ENCODE measurements at regions not wholly inside any gene's neighbourhood (a gene's known extent, or its start where the extent isn't known, plus 50 kb on each side); places are given as distances from the start of the nearest gene placed in this dataset.

DNA sequence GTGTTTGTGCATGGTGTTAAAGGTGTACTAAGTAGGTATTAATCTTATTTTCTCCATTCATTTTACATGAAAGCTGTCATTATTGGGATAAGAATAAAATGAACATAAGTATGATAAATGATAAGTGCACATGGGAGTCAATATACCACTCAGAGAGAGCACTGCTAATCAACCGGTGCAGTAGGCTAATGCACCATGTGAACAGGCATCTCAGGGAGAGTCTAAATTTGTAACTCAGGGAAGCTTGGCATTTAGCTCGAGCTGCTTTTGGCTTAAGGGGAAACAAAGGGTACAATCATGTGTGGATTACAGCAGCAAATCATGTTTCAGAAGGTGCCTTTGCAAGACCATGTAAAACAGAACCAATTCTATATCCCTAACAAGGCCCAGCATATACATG is 127.4 kb downstream of the MGST1 start (continued):
- TF ChIP-seq, protein P1, sequence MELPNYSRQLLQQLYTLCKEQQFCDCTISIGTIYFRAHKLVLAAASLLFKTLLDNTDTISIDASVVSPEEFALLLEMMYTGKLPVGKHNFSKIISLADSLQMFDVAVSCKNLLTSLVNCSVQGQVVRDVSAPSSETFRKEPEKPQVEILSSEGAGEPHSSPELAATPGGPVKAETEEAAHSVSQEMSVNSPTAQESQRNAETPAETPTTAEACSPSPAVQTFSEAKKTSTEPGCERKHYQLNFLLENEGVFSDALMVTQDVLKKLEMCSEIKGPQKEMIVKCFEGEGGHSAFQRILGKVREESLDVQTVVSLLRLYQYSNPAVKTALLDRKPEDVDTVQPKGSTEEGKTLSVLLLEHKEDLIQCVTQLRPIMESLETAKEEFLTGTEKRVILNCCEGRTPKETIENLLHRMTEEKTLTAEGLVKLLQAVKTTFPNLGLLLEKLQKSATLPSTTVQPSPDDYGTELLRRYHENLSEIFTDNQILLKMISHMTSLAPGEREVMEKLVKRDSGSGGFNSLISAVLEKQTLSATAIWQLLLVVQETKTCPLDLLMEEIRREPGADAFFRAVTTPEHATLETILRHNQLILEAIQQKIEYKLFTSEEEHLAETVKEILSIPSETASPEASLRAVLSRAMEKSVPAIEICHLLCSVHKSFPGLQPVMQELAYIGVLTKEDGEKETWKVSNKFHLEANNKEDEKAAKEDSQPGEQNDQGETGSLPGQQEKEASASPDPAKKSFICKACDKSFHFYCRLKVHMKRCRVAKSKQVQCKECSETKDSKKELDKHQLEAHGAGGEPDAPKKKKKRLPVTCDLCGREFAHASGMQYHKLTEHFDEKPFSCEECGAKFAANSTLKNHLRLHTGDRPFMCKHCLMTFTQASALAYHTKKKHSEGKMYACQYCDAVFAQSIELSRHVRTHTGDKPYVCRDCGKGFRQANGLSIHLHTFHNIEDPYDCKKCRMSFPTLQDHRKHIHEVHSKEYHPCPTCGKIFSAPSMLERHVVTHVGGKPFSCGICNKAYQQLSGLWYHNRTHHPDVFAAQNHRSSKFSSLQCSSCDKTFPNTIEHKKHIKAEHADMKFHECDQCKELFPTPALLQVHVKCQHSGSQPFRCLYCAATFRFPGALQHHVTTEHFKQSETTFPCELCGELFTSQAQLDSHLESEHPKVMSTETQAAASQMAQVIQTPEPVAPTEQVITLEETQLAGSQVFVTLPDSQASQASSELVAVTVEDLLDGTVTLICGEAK (IDR thresholded peaks at IDR 0.05) = no peak
- TF ChIP-seq, protein P1 (CRISPR knock-in tag; IDR thresholded peaks at IDR 0.05) = no peak
- no peak for TF ChIP-seq YEATS2 (CRISPR knock-in tag; IDR thresholded peaks at IDR 0.05; ENCODE audit: borderline replicate concordance)
- no peak for TF ChIP-seq ZNF761 (CRISPR knock-in tag; conservative IDR thresholded peaks at IDR 0.05)
- no peak for TF ChIP-seq GMEB1 (CRISPR knock-in tag; IDR thresholded peaks at IDR 0.05; ENCODE audit: borderline replicate concordance)
- TF ChIP-seq ZNF543 (CRISPR knock-in tag; IDR thresholded peaks at IDR 0.05) = no peak
- no peak for TF ChIP-seq ZNF30 (CRISPR knock-in tag; IDR thresholded peaks at IDR 0.05)
- TF ChIP-seq MLLT10 (CRISPR knock-in tag; IDR thresholded peaks at IDR 0.05) = no peak
- TF ChIP-seq ZNF256 (CRISPR knock-in tag; conservative IDR thresholded peaks at IDR 0.05) = no peak
- no peak for TF ChIP-seq ZNF326 (CRISPR knock-in tag; IDR thresholded peaks at IDR 0.05; ENCODE audit: borderline replicate concordance)
- no peak for TF ChIP-seq ESRRA (CRISPR knock-in tag; IDR thresholded peaks at IDR 0.05; ENCODE audit: low read depth)
- no peak for TF ChIP-seq ZMAT3 (CRISPR knock-in tag; conservative IDR thresholded peaks at IDR 0.05)

All from HepG2 (cell line).